Tibial nerve (tissue), 4 donors: ENCODE measurements at regions not wholly inside any gene's neighbourhood (a gene's known extent, or its start where the extent isn't known, plus 50 kb on each side); places are given as distances from the start of the nearest gene placed in this dataset.

Experiments
- EP300 ChIP-seq, 2 donors: sonication (generic); formaldehyde crosslinking; IDR thresholded peaks; one replicate each; pipeline ENCODE4 v1.6.1; 2017; ENCODE audit warnings: antibody characterized with exemption in 2 of 2, mild to moderate bottlenecking in 1 of 2
- POLR2A ChIP-seq, 2 donors: fragments of 450-650 bp; IDR thresholded peaks; one replicate each; pipeline ENCODE4 v1.6.1; 2017; ENCODE audit warnings: antibody characterized with exemption in 2 of 2, mild to moderate bottlenecking in 2 of 2, moderate library complexity in 2 of 2
- TF ChIP-seq, protein P1 (sequence below), 5 experiments: fragments of 200-600 bp in 3 of 5; fragments of 450-650 bp in 2 of 5; sonication (generic) in 3 of 5; IDR thresholded peaks; one replicate each; pipeline ENCODE4 v1.5.1; 2016 to 2019; ENCODE audit warnings: antibody characterized with exemption in 5 of 5, mild to moderate bottlenecking in 3 of 5, moderate library complexity in 2 of 5

DNA sequence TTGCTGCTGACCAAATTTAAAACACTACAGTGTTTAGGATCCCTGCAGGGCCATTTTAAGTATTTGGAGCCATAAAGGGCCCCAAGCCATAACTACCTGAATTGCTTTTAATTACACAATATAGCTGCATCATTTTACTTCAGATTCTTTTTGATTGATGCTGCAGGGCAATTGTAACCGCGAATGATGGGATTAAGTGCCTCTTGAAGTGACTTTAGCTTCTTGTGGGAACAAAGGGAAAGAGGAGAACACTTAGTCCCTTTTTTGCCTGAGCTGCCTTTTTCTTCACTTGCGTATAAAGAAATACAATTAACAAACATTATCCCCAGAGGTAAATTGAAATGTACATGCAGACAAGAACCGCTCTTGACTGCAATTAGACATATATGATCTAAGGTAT, 228.5 kb downstream of the ZIC5 start:
- TF ChIP-seq, protein P1, sequence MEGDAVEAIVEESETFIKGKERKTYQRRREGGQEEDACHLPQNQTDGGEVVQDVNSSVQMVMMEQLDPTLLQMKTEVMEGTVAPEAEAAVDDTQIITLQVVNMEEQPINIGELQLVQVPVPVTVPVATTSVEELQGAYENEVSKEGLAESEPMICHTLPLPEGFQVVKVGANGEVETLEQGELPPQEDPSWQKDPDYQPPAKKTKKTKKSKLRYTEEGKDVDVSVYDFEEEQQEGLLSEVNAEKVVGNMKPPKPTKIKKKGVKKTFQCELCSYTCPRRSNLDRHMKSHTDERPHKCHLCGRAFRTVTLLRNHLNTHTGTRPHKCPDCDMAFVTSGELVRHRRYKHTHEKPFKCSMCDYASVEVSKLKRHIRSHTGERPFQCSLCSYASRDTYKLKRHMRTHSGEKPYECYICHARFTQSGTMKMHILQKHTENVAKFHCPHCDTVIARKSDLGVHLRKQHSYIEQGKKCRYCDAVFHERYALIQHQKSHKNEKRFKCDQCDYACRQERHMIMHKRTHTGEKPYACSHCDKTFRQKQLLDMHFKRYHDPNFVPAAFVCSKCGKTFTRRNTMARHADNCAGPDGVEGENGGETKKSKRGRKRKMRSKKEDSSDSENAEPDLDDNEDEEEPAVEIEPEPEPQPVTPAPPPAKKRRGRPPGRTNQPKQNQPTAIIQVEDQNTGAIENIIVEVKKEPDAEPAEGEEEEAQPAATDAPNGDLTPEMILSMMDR (IDR thresholded peaks at IDR 0.05), result no peak
- TF ChIP-seq POLR2A (IDR thresholded peaks at IDR 0.05), result no peak
- TF ChIP-seq EP300 (IDR thresholded peaks at IDR 0.05), result no peak
